Retinal pigment epithelial cell (primary cell): ENCODE measurements at regions not wholly inside any gene's neighbourhood (a gene's known extent, or its start where the extent isn't known, plus 50 kb on each side); places are given as distances from the start of the nearest gene placed in this dataset.

Experiments
- DNase-seq: peaks from one replicate; pipeline ENCODE4 v3.0.0-alpha.2; 2010; ENCODE audit warnings: low read depth
- H3K4me3 ChIP-seq: 2 replicates; pipeline ENCODE4 v1.5.1; 2011; ENCODE audit warnings: mild to moderate bottlenecking, low read length, control low read depth, moderate library complexity
- CTCF ChIP-seq: conservative IDR thresholded peaks from 2 replicates; pipeline ENCODE4 v1.5.1; 2011; ENCODE audit warnings: low read depth, low read length, control low read depth, inconsistent platforms

- no peak for TF ChIP-seq CTCF
- no peak for DNase-seq
- H3K4me3 ChIP-seq: no peak overlapping the region
Measured at GRCh38 chr4:38230121-38230801, 270.1 kb downstream of the PTTG2 start.

GRCh38 chr4:38230821-38231563, 270.8 kb downstream of the PTTG2 start:
- no peak overlapping the region for H3K4me3 ChIP-seq
- DNase-seq: no peak
- TF ChIP-seq CTCF: no peak

GRCh38 chr4:38231626-38232025, 271.4 kb downstream of the PTTG2 start:
- TF ChIP-seq CTCF: no peak
- no peak overlapping the region for H3K4me3 ChIP-seq
- DNase-seq: no peak

- H3K4me3 ChIP-seq: no peak overlapping the region
- TF ChIP-seq CTCF: no peak
- DNase-seq: no peak
Measured at GRCh38 chr4:38232741-38233140, 272.5 kb downstream of the PTTG2 start.

GRCh38 chr4:38233727-38234480, 273.7 kb downstream of the PTTG2 start:
- DNase-seq: no peak
- no peak for TF ChIP-seq CTCF
- no peak overlapping the region for H3K4me3 ChIP-seq

- no peak for DNase-seq
- H3K4me3 ChIP-seq: no peak overlapping the region
- TF ChIP-seq CTCF: no peak
Measured at GRCh38 chr4:38235354-38235753, 275.2 kb downstream of the PTTG2 start.

- DNase-seq: no peak
- H3K4me3 ChIP-seq: no peak overlapping the region
- no peak for TF ChIP-seq CTCF
Measured at GRCh38 chr4:38236003-38236402, 275.8 kb downstream of the PTTG2 start.
